ENCODE measurements at regions not wholly inside any gene's neighbourhood (a gene's known extent, or its start where the extent isn't known, plus 50 kb on each side); places are given as distances from the start of the nearest gene placed in this dataset.

- Histone ChIP-seq H4K20me1 (replicated peaks in 1 of 2; ENCODE audit: control insufficient read depth in 1 of 2, insufficient read depth in 2 of 2, low read length in 2 of 2) (no peaks in the 10 kb centered on the region), H3K23me2 (ENCODE audit: low read depth, low read length) (no peaks in the 10 kb centered on the region), H3K4me1 (replicated peaks in 1 of 4; ENCODE audit: control insufficient read depth in 3 of 4, insufficient read depth in 4 of 4, low read length in 3 of 4) (peaks cover 0 to 2% (median 0%) of the 10 kb centered on the region in 4 experiments; a peak in 1 of 7 replicates), H3K79me1 (ENCODE audit: low read depth, low read length) (no peaks in the 10 kb centered on the region), H2BK20ac (ENCODE audit: low read length) (peak overlapping the region; percentile 38; the same call in 1 of the 2 replicates), H3K27ac (ENCODE audit: low read depth, low read length) (no peak overlapping the region), H2BK15ac (ENCODE audit: low read length) (no peak overlapping the region), H3K4me2 (ENCODE audit: insufficient read depth in 1 of 2, low read depth in 2 of 2, low read length in 2 of 2) (no peak overlapping the region), H3K9ac (replicated peaks in 1 of 4; ENCODE audit: extremely low read depth in 1 of 4, low read depth in 3 of 4, low read length in 3 of 4) (no peak overlapping the region), H3K23ac (ENCODE audit: insufficient read length) (no peak overlapping the region), H2AK5ac (ENCODE audit: low read depth, low read length) (no peak overlapping the region), H2BK12ac (ENCODE audit: low read depth, low read length) (no peak overlapping the region), H4K8ac (ENCODE audit: extremely low read depth, insufficient read depth, low read length) (no peak overlapping the region; the same call in 1 of the 2 replicates), H3K36me3 (ENCODE audit: control insufficient read depth in 2 of 4, insufficient read depth in 4 of 4, low read length in 3 of 4) (no peaks in the 10 kb centered on the region), H3K27me3 (replicated peaks in 1 of 4; ENCODE audit: control insufficient read depth in 3 of 4, extremely low read depth in 1 of 4, insufficient read depth in 3 of 4, low read length in 3 of 4) (no peaks in the 10 kb centered on the region), H3K18ac (ENCODE audit: extremely low read depth, low read length) (no peak overlapping the region), H2AFZ (ENCODE audit: low read length) (no peak overlapping the region), H2BK120ac (replicated peaks; ENCODE audit: low read depth, low read length) (peak overlapping the region; percentile 86), H3K4me3 (ENCODE audit: extremely low read depth in 1 of 4, insufficient read depth in 2 of 4, low read depth in 3 of 4, low read length in 4 of 4) (no peak overlapping the region), H2BK5ac (ENCODE audit: low read depth, low read length) (peak overlapping the region; percentile 50; the same call in 1 of the 2 replicates), H4K91ac (replicated peaks; ENCODE audit: insufficient read length, low read length) (peak overlapping the region; percentile 52), H3K4ac (replicated peaks; ENCODE audit: insufficient read length, low read depth, low read length) (no peak overlapping the region), H3K14ac (ENCODE audit: insufficient read length) (no peak overlapping the region), H3K56ac (replicated peaks; ENCODE audit: insufficient read length, low read depth, low read length) (no peak overlapping the region), H4K5ac (ENCODE audit: insufficient read length, low read depth, low read length) (peak overlapping the region; percentile 40), H3K79me2 (ENCODE audit: control insufficient read depth in 1 of 2, insufficient read depth in 2 of 2, low read length in 2 of 2) (no peaks in the 10 kb centered on the region), H3K9me3 (ENCODE audit: insufficient read depth in 2 of 2, low read depth in 1 of 2, low read length in 1 of 2) (no peaks in the 10 kb centered on the region)
- CTCF ChIA-PET (ENCODE audit: partially characterized antibody), result interaction anchor here (1.4 kb wide), 1 partner anchor 109 kb away, joined by 3 read pairs; no protein-coding TSS in a partner anchor
- FAIRE-seq (no peak), DNase-seq (ENCODE audit: low read depth in 1 of 2, low spot score in 2 of 2) (no peak)
- WGBS, 2 experiments (ENCODE audit: extremely low coverage in 1 of 2, insufficient coverage in 1 of 2, insufficient read length in 1 of 2, insufficient replicate concordance in 2 of 2, low coverage in 1 of 2, low lambda C conversion rate in 2 of 2, missing lambda C conversion rate in 1 of 2), result 84% methylated on average over 4 of the region's 4 CpGs; no CpG with 5 or more reads in 1 of the 2 experiments
- POLR2A ChIA-PET (ENCODE audit: partially characterized antibody), result no interaction called here
- TF ChIP-seq MAX (IDR thresholded peaks at IDR 0.05) (no peak), JUN (IDR thresholded peaks at IDR 0.05; ENCODE audit: low read depth, low read length) (no peak), CEBPB (IDR thresholded peaks at IDR 0.05; ENCODE audit: low read depth, low read length) (no peak), KDM1A (IDR thresholded peaks at IDR 0.05; ENCODE audit: borderline replicate concordance, low read length) (no peak), CBX8 (IDR thresholded peaks at IDR 0.05; ENCODE audit: borderline replicate concordance, low read depth, low read length) (no peak), PHF8 (conservative IDR thresholded peaks at IDR 0.05; ENCODE audit: low read depth, low read length) (no peak), TBP (IDR thresholded peaks at IDR 0.05; ENCODE audit: low read depth, low read length) (no peak), BACH1 (IDR thresholded peaks at IDR 0.05; ENCODE audit: low read length) (no peak), KDM5A (IDR thresholded peaks at IDR 0.05; ENCODE audit: low read length) (no peak), SAP30 (IDR thresholded peaks at IDR 0.05; ENCODE audit: insufficient read depth, insufficient replicate concordance, low read length) (no peak), GTF2F1 (IDR thresholded peaks at IDR 0.05; ENCODE audit: borderline replicate concordance, low read depth, low read length) (no peak), HDAC2 (IDR thresholded peaks at IDR 0.05; ENCODE audit: borderline replicate concordance in 1 of 2, low read depth in 2 of 2, low read length in 2 of 2) (no peak), E2F6 (IDR thresholded peaks at IDR 0.05) (no peak), SP1 (IDR thresholded peaks at IDR 0.05; ENCODE audit: low read depth, low read length) (no peak)
These were observed 51.1 kb upstream of the DAPK1 start for GRCh38 chr9:87446527-87446926.
